MV-4-11 (cell line): ENCODE measurements at regions not wholly inside any gene's neighbourhood (a gene's known extent, or its start where the extent isn't known, plus 50 kb on each side); places are given as distances from the start of the nearest gene placed in this dataset.
"Not testable (repeated sequence)": the region's sequence is repeated elsewhere in the genome, so short reads cannot be mapped to it uniquely, and the experiment has no call there.

Experiments
- DNase-seq: peaks from one replicate; lab custom pipeline; 2025; lab: John Stamatoyannopoulos, UW

GRCh38 chr5:32842813-32843530, 131.9 kb downstream of the NPR3 start:
- DNase-seq = no peak

DNA sequence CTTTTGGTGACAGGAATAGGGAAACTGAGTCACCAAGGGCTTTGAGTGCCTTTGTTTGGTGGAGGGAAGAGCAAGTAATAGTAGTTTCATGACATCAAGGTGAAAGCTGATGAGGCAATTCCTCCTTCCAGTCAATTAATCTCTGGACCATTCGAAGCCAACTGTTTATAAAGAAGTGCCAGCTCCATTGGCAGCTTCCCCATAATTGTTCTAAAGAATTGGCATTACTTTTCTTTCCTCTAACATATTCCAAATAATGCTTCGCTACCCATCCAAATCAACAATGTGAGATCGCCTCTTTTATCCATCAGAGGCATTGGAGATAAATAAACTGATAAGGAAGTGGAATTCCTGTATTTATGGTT, 132.4 kb downstream of the NPR3 start:
- no peak for DNase-seq

- DNase-seq = no peak
These were observed 134.1 kb downstream of the NPR3 start for GRCh38 chr5:32845171-32845570.

DNA sequence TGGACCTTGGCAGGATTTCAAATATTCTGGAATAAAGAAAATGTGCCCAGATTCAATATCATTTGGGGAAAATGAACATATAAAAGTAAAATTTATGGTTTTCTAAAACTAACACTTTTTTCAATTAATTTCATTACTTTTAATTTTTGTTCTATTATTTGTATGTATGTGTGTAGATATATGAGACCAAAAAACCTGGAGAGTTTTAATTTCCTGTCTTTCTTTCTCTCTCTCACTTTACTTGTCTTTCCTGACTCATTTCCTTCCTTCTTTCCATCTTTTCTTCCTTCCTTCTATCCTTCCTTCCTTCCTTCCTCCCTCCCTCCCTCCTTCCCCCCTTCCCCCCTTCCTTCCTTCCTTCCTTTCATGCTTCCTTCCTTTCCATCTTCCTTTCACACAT, 137.0 kb downstream of the NPR3 start:
- no peak for DNase-seq

DNA sequence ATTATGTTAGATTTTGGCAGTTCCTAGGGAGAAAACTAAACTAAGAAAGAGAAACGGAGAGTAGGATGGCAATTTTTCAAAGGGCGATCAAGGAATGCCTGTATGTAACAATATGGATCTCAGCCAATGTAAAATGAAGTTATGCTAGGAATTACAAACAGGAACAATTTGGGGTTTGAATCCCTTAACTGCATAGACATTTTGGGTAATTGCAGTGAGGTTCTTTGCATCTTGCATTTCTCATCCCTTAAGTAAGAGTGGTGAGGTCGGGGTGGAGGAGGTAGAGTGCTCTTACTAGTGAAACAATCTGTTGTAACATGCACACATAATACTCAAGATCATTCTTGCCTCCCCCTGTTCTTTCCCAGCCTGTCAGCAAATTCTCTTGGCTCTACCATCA, 137.6 kb downstream of the NPR3 start:
- DNase-seq = no peak

DNA sequence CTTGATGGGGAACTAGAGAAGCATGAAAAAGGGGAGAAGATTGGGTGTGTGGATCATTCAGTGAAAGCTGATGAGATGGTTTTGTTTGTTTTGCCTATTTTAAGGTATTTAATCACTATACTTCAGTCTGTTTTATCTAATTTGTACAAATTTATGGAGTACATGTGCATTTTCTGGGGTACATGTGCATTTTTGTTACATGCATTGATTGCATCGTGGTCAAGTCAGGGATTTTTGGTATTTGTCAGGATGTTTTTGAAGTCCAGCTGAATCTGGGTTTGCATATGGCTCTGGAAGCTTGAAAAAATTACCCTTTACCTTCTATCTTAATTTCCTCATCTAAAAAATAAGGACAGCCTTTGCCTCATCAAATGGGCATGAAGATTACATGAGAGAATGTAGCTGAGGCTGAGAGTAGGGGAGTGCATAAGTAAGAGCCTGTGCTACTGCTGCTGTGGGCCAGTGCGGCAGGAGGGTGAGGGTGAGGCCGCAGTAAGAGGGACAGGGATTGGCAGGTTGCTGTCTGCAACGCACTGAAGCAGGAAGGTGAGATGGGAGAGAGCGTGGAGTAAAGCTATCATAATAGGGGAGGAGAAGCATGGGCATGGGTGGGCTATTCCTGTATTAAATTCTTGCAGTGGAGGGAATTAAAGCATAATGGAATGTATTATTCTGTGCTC, 139.8 kb downstream of the NPR3 start:
- no peak for DNase-seq

GRCh38 chr5:32851559-32852173, 140.5 kb downstream of the NPR3 start:
- DNase-seq = no peak

DNA sequence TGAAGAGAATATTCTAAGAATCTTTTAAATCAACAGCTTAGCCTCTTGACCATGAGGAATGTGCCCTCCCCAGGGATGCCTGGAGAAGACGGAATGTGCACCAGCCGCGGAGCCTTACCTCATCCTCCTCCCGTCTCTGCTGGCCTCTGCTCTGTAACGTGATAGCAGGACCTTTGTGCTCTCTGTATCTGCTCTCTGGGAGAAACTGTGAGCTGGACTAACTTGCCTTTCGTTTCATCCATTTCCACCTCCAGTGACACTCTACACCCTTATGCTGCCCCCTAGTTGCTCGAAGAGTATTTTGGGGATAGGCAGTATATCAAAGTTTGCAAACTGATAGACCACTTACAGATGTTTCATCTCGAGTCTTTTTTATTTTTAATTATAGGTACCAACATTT, 141.4 kb downstream of the NPR3 start:
- no peak for DNase-seq

DNA sequence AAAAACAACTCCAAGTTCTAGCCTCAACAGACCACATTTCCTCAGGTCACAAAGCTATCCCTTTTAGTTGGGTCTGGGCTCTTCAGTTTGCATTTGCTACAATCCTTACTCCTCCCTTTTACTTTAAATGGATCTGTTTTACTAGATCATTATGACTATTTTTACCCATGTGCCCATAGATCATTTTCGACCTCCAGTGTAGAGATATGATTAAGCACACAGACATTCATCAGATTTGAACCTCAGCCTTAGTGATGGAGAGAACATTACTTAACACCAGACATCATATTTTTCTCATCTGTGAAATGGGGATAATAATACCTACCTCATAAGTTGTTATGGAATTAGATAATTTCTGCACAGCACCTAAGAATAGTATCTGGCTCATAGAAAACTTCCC, 141.9 kb downstream of the NPR3 start:
- DNase-seq = no peak

DNA sequence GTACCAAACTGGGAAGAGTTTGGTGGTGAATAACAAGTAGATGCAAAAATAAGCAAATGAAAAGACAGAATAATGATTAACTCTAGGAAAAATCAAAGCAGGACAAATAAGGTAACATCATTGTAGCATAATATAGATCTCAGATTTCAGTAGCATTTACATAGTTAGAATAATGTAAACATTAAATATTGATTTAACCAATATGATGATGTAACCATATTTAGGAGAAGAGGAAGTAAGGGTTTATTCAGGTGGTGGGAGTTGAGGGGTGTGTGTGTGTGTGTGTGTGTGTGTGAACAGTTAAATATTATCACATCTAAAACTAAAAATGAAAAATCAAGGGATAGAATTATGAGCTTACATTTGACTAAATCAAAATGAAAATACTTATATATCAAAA, 143.4 kb downstream of the NPR3 start:
- no peak for DNase-seq

- no peak for DNase-seq
These were observed 148.1 kb downstream of the NPR3 start for GRCh38 chr5:32859211-32859641.

GRCh38 chr5:32865475-32865874, 154.4 kb downstream of the NPR3 start:
- DNase-seq = no peak

- no peak for DNase-seq
These were observed 155.0 kb downstream of the NPR3 start for GRCh38 chr5:32866138-32866537.

DNA sequence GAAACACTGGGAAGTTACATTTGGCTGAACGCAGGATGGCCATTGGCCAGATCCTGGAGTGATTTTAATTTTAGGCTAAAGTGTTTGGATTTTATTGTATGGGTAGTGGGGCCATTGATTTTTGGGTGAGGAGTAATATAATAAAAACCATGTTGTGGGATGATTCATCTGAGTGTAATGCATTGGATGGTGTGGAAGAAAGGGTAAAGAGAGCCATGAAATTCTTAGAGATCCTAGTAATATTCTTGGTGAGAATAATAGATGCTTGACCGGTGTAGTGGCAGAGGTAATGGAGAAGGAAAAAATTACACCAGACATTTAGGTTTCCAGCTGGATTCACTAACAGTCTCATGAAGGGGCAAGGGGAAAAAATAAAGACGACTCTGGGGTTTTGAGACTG, 158.1 kb downstream of the NPR3 start:
- no peak for DNase-seq

DNA sequence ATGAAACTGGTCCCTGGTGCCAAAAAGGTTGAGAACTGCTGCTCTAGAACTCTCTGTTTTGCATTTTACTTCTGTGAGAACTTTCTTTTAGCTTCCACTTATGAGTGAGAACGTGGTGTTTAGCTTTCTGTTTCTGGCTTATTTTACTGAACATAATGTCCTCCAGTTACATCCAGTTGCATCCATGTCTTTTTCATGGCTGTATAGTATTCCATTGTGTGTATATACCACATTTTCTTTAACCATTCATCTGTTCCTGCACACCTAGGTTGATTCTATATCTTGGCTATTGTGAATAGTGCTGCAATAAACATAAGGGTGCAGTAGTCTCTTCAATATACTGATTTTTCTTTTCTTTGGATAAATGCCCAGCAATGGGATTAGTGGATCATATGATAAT, 165.7 kb downstream of the NPR3 start:
- DNase-seq = no peak

DNA sequence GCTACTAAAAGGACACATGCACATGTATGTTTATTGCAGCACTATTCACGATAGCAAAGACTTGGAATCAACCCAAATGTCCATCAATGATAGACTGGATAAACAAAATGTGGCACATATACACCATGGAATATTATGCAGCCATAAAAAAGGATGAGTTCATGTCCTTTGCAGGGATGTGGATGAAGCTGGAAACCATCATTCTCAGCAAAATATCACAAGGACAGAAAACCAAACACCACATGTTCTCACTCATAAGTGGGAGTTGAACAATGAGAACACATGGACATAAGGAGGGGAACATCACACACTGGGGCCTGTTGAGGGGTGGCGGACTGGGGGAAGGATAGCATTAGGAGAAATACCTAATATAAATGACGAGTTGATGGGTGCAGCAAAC, 168.2 kb downstream of the NPR3 start:
- DNase-seq = not testable (repeated sequence)

DNA sequence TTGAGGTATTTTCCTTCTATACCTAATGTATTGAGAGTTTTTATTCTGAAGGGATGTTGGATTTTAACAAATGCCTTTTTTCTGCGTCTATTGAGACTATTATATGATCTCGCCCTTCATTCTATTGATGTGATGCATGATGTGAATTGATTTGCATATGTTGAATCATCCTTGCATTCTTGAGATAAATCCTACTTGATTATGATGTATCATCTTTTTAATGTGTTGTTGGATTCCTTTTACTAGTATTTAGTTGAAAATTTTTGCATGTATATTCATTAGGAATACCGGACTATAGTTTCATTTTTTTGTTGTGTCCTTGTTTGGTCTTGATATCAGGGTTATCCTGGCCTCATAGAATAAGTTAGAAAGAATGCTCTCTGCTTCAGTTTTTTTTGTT, 169.7 kb downstream of the NPR3 start:
- no peak for DNase-seq

DNA sequence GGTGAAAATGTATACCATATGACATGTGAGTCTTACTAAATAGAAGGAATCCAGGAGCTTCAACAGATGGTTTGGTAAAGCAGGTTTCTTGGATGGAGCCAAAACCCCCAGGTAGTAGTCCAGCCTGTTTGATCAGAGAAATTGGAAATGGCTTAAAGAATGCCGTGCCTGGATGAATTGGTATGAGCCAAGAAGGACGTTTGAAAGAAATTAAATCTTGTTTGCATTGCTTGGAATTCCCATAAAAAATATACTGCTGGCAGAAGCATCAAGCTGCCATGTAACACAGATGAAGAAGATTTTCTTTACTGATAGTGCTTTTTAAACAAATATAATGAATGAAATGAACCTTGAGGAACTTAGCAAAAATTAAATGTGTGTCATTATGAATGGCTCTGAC, 176.3 kb downstream of the NPR3 start:
- no peak for DNase-seq

DNA sequence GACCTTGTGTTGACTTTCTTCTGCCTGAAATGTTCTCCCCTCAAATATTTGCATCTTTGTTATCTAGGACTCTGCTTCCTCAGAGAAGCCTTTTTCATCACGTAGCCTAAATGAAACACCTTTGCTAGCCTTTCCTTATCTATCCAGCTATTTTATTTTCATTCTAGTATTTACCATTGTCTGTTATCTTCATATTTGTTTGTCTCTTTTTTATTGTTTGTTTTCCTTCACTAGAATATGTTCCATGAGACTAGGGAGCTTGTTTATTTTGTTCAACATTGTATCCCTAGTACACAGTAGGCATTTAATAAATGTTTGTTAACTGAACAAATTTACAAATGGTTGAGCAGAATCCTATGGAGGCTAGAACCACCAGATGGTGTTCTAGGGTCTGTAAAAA, 178.0 kb downstream of the NPR3 start:
- DNase-seq = no peak

GRCh38 chr5:32903613-32904012, 192.5 kb downstream of the NPR3 start:
- DNase-seq = no peak

- DNase-seq = no peak
These were observed 197.5 kb downstream of the NPR3 start for GRCh38 chr5:32908641-32909040.

DNA sequence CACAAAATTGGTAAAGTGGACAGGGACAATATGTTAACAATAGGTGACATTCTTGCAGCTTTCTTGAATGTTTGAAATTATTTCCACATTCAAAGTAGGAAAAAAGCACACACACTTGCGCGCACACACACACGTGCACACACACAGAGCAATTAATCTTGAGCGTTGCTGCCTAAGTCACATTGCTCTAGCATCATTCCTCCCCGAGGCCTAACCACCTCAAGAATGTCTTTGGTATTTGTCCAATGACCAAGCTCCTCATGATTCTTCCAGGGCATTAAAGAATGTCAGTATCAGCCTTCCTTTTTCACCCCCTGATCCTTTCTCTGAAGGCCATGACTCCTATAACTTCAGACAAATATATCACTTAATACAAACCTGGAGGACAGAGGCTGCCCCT, 198.1 kb downstream of the NPR3 start:
- DNase-seq = no peak

DNA sequence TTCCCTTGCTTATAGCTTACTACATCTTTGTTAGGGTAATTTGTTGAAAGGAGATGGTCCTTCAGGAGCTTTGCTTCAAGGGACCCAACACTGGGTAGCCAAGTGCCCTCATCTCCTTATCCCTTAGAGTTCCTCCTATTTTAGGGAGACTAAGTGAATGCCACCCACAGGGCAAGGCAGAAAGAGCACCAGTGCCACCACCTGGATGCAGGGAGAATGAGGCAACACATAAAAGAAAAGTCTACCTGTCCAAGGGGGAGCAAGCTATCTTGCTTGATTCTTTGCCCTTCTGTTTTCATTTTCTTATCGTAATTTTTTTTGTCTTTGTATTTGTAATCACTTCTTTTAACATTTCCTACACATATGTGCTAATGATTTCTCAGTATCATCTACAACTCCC, 205.5 kb downstream of the NPR3 start:
- DNase-seq = no peak

GRCh38 chr5:32928761-32929160, 217.6 kb downstream of the NPR3 start:
- DNase-seq = no peak
